GM12874 (cell line): ENCODE measurements at regions not wholly inside any gene's neighbourhood (a gene's known extent, or its start where the extent isn't known, plus 50 kb on each side); places are given as distances from the start of the nearest gene placed in this dataset.

Experiments
- TF ChIP-seq, protein P1 (sequence below): IDR thresholded peaks from 2 replicates; pipeline ENCODE4 v1.5.1; 2011; ENCODE audit warnings: low read depth, mild to moderate bottlenecking, control low read depth, low read length, moderate library complexity; ENCODE audit not compliant: insufficient read depth

DNA sequence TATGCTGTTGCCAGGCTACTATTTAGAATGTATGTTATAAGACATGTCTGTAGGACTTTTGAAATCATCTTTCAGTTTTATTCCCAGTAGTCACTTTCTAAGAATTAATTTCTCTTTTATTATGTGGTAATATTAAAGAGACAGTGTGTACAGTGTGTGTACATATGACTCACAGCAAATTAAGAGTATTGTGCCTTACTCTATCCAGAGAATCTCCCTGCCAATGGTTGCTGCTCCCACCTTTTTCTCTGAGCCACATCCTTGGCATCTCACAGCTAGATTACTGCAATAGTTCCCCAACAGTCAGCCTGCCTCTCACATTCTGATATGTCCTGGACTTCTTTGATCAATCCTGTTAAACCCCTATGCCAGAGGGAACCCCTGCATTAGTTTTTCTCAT, 114.5 kb downstream of the ANXA5 start:
- TF ChIP-seq, protein P1, sequence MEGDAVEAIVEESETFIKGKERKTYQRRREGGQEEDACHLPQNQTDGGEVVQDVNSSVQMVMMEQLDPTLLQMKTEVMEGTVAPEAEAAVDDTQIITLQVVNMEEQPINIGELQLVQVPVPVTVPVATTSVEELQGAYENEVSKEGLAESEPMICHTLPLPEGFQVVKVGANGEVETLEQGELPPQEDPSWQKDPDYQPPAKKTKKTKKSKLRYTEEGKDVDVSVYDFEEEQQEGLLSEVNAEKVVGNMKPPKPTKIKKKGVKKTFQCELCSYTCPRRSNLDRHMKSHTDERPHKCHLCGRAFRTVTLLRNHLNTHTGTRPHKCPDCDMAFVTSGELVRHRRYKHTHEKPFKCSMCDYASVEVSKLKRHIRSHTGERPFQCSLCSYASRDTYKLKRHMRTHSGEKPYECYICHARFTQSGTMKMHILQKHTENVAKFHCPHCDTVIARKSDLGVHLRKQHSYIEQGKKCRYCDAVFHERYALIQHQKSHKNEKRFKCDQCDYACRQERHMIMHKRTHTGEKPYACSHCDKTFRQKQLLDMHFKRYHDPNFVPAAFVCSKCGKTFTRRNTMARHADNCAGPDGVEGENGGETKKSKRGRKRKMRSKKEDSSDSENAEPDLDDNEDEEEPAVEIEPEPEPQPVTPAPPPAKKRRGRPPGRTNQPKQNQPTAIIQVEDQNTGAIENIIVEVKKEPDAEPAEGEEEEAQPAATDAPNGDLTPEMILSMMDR, result no peak

DNA sequence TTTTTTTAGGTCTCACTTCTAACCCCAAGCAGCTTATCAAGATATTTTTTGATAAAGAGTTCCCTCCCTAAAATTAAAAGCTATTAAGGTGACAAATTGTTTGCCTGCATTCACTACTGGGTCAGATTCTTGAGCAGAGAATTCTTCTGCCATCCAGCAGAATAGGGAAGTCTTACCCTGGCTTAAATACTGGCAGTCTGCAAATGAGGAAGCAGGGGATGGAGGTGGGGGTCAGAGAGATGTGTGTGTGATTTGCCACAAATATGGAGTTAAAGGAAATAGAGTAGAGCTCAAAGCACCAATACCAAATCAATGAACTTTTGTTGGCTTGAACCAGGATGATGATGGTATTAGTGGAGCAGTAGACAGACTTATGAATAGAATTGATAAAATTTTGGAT, 122.2 kb downstream of the ANXA5 start:
- TF ChIP-seq, protein P1, result no peak

GRCh38 chr4:121567748-121568147, 129.0 kb downstream of the ANXA5 start:
- TF ChIP-seq, protein P1, result no peak

GRCh38 chr4:121564840-121565375, 131.9 kb downstream of the ANXA5 start:
- TF ChIP-seq, protein P1, result no peak

DNA sequence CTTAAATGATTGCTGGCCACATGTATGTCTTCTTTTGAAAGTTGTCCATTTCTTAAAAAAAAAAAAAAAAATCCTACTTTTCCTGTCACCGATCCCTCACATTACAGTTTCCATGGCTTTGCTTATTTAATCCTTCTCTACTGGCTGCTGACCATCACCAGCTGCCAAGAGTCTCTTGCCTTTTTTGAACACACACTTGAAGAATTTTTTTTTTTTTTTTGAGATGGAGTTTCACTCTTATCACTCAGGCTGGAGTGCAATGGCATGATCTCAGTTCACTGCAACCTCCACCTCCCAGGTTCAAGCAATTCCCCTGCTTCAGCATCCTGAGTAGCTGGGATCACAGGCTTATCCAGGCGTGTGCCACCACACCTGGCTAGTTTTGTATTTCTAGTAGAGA, 134.0 kb downstream of the ANXA5 start:
- TF ChIP-seq, protein P1, result no peak

DNA sequence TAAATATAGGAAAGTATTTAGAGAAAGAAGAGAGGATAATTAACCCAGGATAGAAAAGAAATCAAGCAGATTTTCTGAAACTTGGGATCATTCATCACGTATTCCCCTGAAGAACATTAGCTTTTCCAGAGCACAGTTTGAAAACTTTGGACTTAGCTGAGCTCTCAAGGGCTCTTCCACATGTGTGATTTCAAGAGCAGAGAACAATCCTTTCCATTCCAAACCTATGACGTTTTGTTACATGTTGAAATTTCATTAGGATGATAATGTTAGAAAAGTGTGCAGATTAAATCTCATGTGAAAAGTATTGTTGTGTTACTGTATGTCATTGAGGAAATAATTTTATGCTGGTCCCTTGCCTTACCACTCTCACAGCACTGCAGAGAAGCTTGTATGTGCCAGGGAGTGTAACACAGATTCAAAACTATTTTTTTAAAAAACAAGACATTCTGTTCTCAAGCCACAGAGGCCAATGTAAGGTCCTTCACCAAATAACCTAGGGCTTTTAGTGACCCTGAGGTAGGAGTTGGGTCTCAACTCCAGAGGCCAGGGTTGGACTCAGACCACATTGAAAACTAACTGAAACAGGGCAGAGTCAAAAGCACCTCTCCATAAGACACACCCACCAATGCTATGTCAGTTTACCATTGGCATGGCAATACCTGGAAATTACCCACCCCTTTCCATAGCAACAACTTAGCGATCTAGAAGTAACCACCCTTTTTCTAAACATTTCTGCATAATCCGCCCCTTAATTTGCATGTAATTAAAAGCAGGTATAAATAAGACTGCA, 141.3 kb downstream of the ANXA5 start:
- TF ChIP-seq, protein P1, result no peak

DNA sequence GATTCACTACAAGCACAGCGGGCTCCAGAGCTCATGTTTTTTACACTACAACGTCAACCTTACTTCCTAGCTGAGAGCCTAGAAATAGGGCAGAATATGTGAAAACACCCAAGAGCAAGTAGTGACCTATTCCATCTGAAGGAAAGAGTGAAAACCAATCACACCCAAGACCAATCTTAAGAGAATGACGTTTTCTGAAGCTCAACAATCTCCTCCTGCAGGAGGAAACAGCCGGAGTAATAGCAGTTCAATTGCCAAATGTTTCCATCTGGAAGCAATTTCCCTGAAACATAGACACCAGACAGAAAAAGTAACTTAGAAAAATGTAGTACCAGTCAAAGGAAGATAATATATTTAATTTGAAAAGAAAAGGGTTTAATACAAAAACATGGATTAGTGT, 142.4 kb downstream of the ANXA5 start:
- TF ChIP-seq, protein P1, result no peak
